Stimulated activated CD8-positive, alpha-beta memory T cell treated with anti-CD3 and anti-CD28 coated beads, Interleukin-7, amount 100 ng/mL, for 48 hours (primary cell): ENCODE measurements at regions not wholly inside any gene's neighbourhood (a gene's known extent, or its start where the extent isn't known, plus 50 kb on each side); places are given as distances from the start of the nearest gene placed in this dataset.
"Not testable (repeated sequence)": the region's sequence is repeated elsewhere in the genome, so short reads cannot be mapped to it uniquely, and the experiment has no call there.

Experiments used
- DNase-seq, 2 donors: peaks; one replicate each; pipeline ENCODE4 v3.0.0-alpha.2; 2020; ENCODE audit warnings: low read depth in 1 of 2; ENCODE audit errors: extremely low read depth in 1 of 2

DNA sequence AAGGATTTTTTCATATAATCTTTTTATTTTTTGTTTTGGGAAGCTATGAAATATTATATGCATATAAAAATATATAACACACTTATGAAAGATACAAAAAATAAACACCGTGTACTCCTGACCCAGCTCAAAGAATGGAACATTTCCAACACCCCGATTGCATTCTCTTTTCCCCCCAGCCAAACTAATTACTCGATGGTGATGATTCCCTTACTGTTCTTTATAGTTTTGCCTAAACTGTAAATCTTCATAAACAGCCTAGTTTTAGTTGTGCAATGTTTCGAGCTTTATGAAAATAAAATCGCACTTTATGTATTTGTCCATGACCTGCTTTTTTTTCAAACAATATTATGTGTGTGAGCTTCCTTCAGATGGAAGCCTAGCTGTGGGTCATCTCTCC is 352.0 kb upstream of the KAZN start:
- no peak for DNase-seq

DNA sequence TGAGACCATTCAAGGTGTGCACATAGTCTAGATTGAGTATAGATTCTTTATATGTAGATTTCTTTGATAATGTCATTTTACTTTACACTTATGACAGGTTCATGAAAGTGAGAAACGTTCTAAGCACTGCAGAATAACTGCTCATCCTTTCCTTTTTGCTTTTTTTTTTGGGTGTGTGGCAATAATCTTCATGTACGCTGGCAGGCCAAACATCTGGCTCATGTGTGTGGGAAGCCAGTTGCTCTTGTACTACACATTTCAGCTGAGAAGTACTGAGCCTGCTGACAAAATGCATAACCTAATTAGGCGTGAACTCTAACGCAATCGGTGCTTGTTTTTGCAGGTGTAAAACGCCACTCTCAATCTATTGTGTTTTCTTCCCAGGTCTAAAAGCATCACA is 350.8 kb upstream of the KAZN start:
- no peak for DNase-seq

DNA sequence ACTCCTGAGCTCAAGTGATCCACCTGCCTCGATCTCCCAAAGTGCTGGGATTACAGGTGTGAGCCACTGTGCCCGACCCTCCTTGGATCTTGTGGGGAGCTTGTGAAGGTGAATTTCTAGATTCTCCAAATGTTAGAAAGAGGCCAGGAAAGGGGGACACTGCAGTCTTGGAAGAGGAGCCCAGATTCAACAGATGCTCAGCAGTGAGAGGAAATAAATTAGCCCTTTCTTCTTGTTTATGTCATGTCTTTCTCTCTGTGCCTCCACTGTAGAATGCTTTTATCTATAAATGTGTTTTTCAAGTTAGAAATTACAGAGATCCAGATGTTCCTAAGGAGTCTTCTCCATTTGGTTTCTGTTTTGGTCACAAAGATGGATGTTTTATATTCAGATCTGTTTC is 346.6 kb upstream of the KAZN start:
- no peak for DNase-seq

DNA sequence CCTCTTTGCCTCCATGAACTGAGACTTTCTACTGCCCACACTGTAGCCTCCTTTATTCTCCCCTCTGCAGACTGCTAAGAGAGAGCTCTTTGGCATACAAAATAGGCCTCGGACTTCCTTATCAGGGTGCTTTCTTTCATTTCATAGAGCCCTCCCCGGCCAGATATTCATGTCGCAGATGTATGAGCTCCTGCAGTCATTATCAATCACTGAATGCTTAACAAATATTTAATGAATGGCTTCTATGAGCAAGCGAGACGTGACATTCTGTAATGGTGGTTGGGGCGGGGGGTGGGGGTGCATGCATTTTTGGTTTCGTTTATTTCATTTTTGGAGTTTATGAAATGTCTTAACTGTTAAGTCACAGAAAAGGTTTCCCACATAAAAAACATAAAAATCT is 344.8 kb upstream of the KAZN start:
- DNase-seq, result no peak

DNA sequence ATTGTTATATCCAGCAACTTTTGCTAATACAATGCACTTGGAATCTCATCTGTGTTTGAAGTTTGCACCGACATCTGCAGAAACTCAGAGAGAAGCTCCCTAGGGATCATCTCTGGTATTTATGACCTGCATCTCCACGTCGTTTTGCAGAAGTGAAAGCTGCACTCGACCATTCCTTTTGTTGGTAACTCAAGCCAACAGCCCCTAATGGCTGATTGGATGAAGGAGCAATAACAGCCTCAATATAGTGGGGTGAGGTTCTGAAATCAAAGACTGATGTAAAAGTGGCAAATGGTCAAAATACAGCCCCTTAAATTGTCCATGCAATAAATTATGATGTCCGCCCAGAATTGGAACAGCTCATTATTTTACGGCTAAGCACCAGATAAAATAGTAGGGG is 344.2 kb upstream of the KAZN start:
- no peak for DNase-seq

DNA sequence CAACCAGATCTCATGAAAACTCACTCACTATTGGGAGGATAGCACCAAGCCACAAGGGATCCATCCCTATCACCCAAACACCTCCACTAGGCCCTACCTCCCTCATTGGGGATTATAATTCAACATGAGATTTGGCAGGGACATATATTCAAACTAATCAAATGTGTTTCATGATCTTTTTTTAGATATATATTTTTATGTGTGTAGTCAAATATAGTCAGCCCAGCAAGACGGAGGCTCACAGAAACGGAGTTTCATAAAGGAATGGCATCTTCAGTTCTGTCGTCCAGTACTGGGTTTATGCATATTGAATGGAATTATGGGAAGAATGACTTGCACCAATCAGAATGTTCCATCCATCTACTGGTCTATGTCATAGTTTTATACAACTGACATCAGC is 343.3 kb upstream of the KAZN start:
- DNase-seq, result no peak

DNA sequence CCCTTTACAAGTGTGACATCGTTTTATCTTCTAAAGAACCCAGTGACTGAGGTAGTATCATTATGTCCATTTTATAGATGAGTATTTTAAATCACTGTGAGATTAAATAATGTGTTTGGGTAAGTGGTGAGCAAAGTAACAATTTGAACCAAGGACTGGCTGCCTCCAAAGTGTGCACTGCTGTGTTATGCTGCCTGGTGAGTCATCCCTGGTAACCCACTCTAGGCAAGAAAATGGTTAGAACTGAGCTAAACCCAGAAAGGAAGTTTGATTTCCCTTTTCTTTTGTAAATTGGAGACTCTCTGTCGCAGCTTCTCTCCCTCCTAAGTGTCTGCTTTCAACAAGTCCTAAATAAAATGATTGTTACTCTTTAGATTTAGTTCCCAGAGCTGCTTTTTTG is 342.8 kb upstream of the KAZN start:
- DNase-seq, result no peak

DNA sequence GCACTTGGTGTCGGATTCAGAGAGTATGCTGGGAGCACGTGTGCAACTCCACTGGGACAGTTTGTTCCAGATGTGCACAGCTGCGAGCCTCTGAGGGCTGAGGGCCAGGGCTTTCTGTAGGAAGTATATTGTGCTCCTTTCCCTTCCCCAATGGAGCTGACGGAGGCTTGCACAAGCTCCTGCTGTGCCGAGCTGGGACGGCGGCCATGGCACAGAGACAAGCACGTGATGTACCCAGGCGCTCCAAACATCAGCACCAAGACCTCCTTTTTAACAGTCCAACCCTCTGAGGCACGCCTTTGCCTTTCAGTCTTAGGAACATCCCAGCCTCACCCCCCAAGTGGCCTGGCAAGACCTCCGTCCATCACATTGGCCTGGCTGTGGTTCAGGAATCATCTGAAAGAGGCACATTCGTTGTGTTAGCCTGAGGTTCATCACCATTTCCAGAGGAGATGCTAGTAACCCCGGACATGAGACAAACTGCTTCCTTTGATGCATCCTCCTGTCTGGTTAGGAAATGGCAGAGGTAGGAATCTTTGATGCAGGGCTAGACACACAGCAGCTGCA is 339.2 kb upstream of the KAZN start:
- no peak for DNase-seq

DNA sequence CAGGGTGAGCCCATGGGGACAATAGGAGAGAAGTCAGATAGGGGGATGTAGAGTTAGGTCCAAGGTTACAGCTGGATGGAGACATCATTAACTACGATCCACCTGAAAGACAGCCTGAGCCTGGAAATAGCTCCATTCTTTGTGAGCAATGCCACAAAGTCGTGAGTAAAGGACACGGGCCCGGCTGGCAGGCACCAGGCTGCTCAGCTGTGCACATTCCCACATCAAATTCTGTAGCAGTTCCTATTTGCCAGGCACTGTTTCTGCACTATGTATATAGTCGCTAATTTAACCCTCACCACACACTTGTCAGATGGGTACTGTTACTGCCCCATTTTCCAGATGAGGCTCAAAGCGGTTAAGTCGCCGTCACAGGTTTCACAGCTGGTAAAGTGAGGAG is 338.0 kb upstream of the KAZN start:
- DNase-seq, result no peak

DNA sequence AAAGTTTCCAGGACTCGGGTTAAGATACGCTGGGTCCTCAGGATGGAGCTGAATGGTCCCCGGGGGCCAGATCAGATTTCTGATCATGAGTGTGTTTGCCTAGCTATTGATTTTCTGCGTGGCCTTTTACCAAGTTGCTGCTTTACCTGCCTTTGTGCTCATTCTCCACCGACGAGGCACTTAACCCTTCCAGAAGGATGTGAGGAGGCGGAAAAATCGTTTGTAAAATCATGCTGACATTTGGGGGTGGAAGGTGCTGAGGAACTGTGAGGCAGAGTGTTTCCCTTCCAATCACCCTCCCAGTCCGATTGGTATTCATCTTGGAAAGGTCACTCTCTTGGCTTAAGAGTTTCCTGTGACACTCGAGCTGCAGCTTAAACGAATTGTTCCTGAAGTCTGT is 337.1 kb upstream of the KAZN start:
- no peak for DNase-seq

DNA sequence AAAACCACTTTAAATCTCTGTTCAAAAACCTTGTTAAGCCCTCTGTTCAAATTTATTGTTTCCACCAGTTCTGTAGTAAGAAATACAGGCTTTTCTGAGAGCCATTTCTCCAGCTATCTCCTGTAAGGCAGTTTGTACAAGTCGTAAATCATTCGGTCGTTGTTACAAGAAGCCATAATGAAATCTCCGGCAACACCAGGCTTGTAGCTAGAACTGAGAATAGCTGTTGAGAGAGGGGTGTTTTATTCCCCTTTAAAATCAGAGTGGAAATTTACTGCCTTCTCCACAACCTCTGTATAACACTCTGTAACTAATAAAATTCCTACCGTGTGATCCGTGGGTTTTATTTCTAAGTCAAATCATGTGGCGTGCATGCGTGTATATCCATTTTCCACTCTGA is 335.8 kb upstream of the KAZN start:
- DNase-seq, result no peak

DNA sequence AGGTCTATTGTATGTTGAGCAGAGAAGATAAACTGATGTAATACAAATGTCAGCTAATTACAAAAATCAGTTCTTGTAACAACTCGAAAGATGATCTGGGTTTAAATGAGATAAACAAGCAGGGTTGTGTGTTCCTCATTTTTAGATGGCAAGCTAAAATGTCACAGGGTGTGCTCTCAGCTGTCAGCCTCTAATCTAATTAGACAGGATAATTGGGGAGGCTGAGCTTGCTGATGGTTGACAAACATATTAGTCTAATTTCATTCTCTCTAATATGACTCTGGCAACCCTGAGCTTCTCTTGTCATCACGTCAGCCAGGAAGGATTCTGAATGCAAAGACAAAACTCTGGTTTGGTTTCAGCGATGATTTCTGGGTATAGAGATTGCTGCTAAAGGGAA is 335.3 kb upstream of the KAZN start:
- DNase-seq, result no peak

DNA sequence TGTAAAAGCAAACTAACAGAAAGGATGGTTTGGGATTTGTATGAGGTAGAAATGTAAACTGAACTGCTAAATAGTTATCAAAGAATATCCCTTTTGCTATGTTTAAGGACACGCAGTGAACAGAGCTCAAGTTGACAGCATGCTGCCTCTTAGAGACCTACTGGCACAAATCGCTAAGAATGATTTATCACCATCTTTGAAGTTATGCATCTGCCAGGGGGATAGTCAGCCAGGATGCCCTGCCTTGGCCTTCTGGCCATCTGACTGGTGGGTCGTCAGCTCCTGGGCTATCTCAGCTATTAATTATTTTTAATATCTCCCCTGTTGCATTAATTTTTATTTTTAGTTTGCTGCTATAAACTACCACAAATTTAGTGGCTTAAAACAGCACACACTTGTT is 334.8 kb upstream of the KAZN start:
- DNase-seq, result no peak

DNA sequence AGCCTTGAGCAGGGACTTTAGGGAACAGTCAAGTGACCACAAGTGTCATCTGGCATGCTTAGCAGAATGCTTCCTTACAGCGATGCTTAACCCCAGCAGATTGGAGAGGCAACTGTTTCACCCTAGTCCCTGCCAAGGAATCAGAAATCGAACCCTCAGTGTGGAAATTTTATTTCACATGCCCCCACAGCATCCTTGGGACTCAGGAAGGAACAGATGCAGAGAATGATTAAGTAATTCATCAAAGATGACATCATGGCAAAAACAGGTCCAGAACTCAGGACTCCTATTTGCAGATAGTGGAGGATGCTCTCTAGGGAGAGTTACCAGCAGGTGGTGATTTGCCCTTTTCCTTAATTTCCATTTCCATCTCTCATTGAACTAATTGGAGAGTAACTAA is 333.0 kb upstream of the KAZN start:
- no peak for DNase-seq

DNA sequence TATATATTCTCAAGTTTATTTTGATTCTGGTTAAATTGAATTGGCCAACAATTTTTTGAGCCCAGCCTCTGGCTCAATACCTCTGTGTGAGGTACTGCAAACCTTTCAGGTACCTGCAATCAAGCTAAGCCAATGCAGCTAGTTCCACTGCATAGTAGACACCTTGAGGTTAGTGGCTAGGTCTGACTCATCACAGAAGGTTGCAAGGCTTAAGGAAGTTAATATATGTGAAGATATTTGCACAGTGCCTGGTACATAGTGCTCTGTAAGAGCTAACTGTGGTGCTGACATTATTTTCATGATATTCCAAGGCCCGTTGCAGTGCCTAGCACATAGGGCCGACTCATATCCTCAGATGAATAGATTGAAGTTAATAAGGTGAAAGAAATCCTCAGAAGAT is 330.5 kb upstream of the KAZN start:
- DNase-seq, result no peak

DNA sequence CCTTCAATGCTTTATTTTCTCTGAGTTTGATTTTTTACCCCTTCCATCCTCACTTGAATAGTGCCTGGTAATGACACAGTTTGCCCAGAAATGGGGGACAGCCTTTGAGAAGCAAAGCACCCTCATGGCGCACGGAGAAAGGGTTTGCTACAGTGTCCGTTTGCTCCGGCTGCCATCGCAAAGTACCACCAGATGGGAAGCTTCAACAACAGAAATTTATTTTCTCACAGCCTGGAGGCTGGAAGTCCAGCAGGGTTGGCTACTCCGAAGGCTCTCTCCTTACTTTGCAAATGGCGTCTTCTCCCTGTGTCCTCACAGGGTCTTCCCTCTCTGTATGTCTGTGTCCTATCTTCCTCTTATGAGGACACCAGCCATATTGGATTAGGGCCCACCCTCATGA is 327.7 kb upstream of the KAZN start:
- no peak for DNase-seq

DNA sequence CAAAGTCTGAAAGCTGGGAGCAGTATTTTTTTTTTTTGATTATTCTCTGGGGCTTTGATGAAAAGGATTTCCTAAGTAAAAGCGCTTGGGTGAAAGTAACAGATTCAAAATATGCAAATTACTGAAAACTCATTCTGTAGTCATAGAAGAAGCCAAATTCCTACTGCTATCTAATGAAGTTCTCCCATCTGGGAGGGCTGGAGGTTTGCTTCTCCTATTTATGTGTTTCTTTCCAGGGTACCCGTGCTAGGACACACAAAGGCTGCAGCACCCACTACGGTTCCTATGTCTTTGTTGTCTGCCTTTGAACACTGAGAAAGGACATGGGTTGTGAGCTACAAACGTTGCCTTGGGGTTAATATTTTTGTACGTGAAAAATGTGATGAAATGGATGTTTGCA is 324.7 kb upstream of the KAZN start:
- no peak for DNase-seq

DNA sequence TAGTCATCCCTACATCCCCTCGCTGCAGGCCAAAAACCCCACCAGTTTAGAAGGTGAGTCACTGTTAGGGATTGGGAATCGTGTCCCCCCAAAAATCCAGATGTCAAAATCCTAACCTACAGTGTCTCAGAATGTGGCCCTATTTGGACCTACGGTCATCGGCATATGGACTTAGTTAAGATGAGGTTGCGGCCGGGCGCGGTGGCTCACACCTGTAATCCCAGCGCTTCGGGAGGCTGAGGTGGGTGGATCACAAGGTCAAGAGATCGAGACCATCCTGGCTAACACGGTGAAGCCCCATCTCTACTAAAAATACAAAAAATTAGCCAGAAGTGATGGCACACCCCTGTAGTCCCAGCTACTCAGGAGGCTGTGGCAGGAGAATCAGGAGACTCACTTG is 318.6 kb upstream of the KAZN start:
- DNase-seq, result not testable (repeated sequence)

DNA sequence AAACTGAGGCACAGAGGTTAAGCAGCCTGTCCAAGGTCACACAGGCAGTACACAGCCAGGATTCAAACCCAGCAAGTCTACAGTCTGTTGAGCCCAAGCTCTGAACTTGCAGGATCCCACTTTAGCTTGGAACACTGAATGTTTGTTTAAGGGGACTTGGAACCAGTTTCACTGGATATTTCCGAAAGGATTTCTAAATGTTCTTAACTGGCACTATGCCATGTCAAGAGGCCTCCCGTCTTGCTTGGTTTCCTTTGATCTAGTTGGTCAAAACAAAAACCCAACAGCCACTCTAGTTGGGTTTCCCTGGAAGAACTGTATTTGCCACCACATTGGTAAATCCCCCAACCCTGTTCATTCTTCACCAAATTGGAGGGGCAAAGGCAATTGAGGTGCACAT is 317.6 kb upstream of the KAZN start:
- no peak for DNase-seq

DNA sequence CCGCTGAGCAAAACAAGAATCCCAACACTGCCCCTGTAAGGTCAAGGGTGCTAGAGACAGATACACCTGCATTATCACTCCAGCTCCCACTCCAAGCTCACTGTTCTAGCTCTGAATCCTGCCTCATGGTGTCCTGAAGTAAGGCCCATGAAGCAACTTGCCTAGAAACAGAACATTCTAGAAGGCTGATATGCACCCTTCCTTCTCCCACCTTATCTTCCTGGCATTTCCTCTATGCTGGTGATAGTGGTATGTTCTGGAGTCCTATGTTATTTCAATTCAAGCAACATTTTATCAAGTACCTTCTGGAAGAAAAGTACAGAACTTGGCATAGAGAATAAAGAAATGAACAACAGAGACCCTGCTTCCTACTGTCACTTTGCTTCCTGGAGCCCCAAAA is 317.1 kb upstream of the KAZN start:
- no peak for DNase-seq

DNA sequence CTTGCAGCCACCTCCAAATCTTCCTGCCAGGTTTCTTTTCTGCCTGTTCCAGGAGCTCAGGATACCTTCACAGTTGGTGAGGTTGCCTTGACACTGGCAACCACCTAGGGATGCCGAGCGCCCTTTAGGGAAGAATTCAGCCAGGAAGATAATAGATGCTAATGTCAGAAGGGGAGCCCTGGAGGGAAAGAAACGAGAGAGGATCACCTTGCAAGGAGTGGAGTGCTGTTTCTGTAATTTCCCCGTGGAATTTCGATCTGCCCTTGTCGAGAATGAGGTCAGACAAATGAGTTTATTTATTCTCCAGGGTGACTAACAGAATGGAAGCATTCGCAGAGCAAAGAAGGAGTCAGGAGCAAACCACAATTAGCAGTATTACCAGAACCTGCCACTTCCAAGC is 315.8 kb upstream of the KAZN start:
- DNase-seq, result no peak

DNA sequence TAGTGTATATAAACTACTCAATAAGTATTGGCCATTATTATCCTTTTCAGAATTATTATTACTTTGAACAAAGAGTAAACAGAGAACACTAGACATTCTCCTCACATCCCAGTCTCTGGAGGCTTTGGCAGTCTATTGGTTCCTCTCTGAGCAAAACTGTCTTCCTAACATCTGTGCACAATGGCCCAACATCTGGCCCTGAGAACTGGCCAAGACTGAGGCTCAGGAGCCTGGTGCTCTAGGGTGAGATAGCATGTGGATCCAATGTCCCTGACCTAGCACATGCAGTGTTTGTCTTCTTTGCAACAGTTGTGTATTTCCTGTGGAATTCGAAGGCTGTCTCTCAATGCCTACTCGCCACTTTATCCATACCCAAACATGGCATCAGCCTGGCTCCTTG is 313.2 kb upstream of the KAZN start:
- DNase-seq, result no peak

DNA sequence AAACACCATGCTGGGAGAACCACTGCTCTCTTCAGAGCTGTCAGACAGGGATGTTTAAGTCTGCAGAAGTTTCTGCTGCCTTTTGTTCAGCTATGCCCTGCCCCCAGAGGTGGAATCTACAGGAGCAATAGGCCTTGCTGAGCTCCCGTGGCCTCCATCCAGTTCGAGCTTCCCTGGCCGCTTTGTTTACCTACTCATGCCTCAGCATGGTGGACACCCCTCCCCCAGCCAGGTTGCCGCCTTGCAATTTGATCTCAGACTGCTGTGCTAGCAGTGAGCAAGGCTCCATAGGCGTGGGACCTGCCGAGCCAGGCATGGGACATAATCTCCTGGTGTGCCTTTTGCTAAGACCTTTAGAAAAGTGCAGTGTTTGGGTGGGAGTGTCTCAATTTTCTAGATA is 307.3 kb upstream of the KAZN start:
- DNase-seq, result not testable (repeated sequence)

DNA sequence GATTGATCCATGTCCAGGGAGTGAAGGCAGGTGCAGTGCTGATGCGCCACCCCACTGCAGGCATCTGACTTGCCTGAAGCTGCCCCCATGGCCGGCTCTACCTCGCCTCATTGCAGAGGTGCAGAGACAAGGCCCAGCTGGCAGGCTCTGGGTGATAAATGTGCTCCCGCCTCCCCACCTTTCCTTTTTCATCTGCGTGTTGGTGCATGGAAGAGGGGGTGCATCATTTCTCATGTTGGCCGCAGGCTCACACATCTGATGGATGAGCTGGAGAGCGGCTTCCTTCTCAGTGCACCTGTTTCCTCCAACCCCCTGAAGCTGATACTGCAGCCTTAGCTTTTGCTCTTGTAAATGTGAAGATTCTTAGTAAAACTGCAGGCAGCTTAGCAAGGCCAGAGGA is 306.0 kb upstream of the KAZN start:
- DNase-seq, result no peak
